Tibial nerve (tissue), 3 donors: ENCODE measurements at regions not wholly inside any gene's neighbourhood (a gene's known extent, or its start where the extent isn't known, plus 50 kb on each side); places are given as distances from the start of the nearest gene placed in this dataset.

Experiments used
- CTCF ChIP-seq, 5 experiments: fragments of 200-600 bp in 3 of 5; fragments of 450-650 bp in 2 of 5; sonication (generic) in 3 of 5; IDR thresholded peaks; one replicate each; pipeline ENCODE4 v1.5.1; 2016 to 2019; ENCODE audit warnings: antibody characterized with exemption in 5 of 5, mild to moderate bottlenecking in 3 of 5, moderate library complexity in 2 of 5
- POLR2A ChIP-seq, 2 donors: fragments of 450-650 bp; IDR thresholded peaks; one replicate each; pipeline ENCODE4 v1.6.1; 2017; ENCODE audit warnings: antibody characterized with exemption in 2 of 2, mild to moderate bottlenecking in 2 of 2, moderate library complexity in 2 of 2

GRCh38 chr12:105939181-105939721, 199.5 kb downstream of the NUAK1 start:
- TF ChIP-seq CTCF (IDR thresholded peaks at IDR 0.05) = no peak
- TF ChIP-seq POLR2A (IDR thresholded peaks at IDR 0.05) = no peak
